ENCODE measurements at regions not wholly inside any gene's neighbourhood (a gene's known extent, or its start where the extent isn't known, plus 50 kb on each side); places are given as distances from the start of the nearest gene placed in this dataset.

- DNase-seq = no peak
- H3K36me3 ChIP-seq = no peaks in the 10 kb centered on the region
- WGBS, 5 donors = 80 to 86% (median 83%) methylated on average over 8 of the region's 8 CpGs
- TF ChIP-seq EP300 (IDR thresholded peaks at IDR 0.05) (no peak), CTCF (IDR thresholded peaks at IDR 0.05) (no peak), POLR2AphosphoS5 (IDR thresholded peaks at IDR 0.05) (no peak), POLR2A (IDR thresholded peaks at IDR 0.05) (no peak)
- H3K27ac ChIP-seq = no peak overlapping the region
- no peaks in the 10 kb centered on the region for H3K9me3 ChIP-seq
- peaks cover 0 to 24% (median 9%) of the 10 kb centered on the region in 3 donors for H3K27me3 ChIP-seq
- intact Hi-C loops (cut with DNase I; ENCODE audit: low total_unique reads) = no loop called here
- no peak overlapping the region for H3K4me3 ChIP-seq
- H3K4me1 ChIP-seq = peaks cover 0 to 3% (median 0%) of the 10 kb centered on the region in 4 donors
These were observed 64.7 kb upstream of the XPA start for GRCh38 chr9:97761879-97762278.

- Histone ChIP-seq H3K9me3 (no peaks in the 10 kb centered on the region), H3K4me1 (peaks cover 0 to 3% (median 0%) of the 10 kb centered on the region in 4 donors), H3K36me3 (no peaks in the 10 kb centered on the region), H3K4me3 (no peak overlapping the region), H3K27me3 (peaks cover 0 to 24% (median 9%) of the 10 kb centered on the region in 3 donors), H3K27ac (no peak overlapping the region)
- intact Hi-C loops (cut with DNase I; ENCODE audit: low total_unique reads) = no loop called here
- TF ChIP-seq EP300 (IDR thresholded peaks at IDR 0.05) (no peak), CTCF (IDR thresholded peaks at IDR 0.05) (no peak), POLR2AphosphoS5 (IDR thresholded peaks at IDR 0.05) (no peak), POLR2A (IDR thresholded peaks at IDR 0.05) (no peak)
- 70 to 78% (median 74%) methylated on average over 4 of the region's 4 CpGs for WGBS, 5 donors
- DNase-seq = no peak
These were observed 66.7 kb upstream of the XPA start for GRCh38 chr9:97763874-97764273.

- Histone ChIP-seq H3K36me3 (no peaks in the 10 kb centered on the region), H3K27me3 (peaks cover 0 to 34% (median 9%) of the 10 kb centered on the region in 3 donors), H3K4me1 (no peaks in the 10 kb centered on the region), H3K4me3 (no peak overlapping the region), H3K27ac (no peak overlapping the region), H3K9me3 (no peaks in the 10 kb centered on the region)
- no peak for TF ChIP-seq POLR2A (IDR thresholded peaks at IDR 0.05)
- TF ChIP-seq CTCF (IDR thresholded peaks at IDR 0.05) = no peak
- TF ChIP-seq POLR2AphosphoS5 (IDR thresholded peaks at IDR 0.05) = no peak
- TF ChIP-seq EP300 (IDR thresholded peaks at IDR 0.05) = no peak
- WGBS, 5 donors = 77 to 98% (median 90%) methylated on average over 2 of the region's 2 CpGs
- DNase-seq = no peak
- intact Hi-C loops (cut with DNase I; ENCODE audit: low total_unique reads) = no loop called here
These were observed 69.0 kb upstream of the XPA start for GRCh38 chr9:97766092-97766491.

GRCh38 chr9:97766610-97767009, 69.5 kb upstream of the XPA start:
- Histone ChIP-seq H3K36me3 (no peaks in the 10 kb centered on the region), H3K4me3 (no peak overlapping the region), H3K4me1 (no peaks in the 10 kb centered on the region), H3K27ac (no peak overlapping the region), H3K27me3 (peaks cover 0 to 38% (median 6%) of the 10 kb centered on the region in 3 donors), H3K9me3 (no peaks in the 10 kb centered on the region)
- TF ChIP-seq EP300 (IDR thresholded peaks at IDR 0.05) = no peak
- no peak for TF ChIP-seq CTCF (IDR thresholded peaks at IDR 0.05)
- no peak for TF ChIP-seq POLR2AphosphoS5 (IDR thresholded peaks at IDR 0.05)
- TF ChIP-seq POLR2A (IDR thresholded peaks at IDR 0.05) = no peak
- no peak for DNase-seq
- 70 to 78% (median 71%) methylated on average over 3 of the region's 3 CpGs for WGBS, 5 donors
- intact Hi-C loops (cut with DNase I; ENCODE audit: low total_unique reads) = no loop called here

All from stomach (tissue), 8 donors.